ENCODE measurements at regions not wholly inside any gene's neighbourhood (a gene's known extent, or its start where the extent isn't known, plus 50 kb on each side); places are given as distances from the start of the nearest gene placed in this dataset.

DNA sequence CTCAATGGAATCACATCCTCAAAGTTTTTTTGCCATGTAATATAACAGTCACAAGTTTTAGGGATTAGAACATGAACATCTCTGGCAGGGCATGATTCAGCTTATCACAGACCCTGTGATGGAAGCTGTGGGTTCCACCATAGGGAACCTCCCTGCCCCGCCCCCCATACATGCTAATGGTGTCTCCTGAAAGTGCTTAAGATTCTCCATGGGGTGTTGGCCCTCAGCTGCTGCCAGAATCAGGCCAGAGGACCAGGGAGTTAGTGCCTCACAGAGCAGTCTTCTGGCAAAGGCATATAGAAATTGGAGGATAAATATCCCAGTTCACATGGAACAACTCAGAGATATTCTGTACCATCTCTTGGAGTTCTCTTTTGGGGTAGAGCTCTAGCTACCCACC lies 119.4 kb downstream of the RAB11FIP2 start:
- no peak for DNase-seq (ENCODE audit: low spot score)

DNA sequence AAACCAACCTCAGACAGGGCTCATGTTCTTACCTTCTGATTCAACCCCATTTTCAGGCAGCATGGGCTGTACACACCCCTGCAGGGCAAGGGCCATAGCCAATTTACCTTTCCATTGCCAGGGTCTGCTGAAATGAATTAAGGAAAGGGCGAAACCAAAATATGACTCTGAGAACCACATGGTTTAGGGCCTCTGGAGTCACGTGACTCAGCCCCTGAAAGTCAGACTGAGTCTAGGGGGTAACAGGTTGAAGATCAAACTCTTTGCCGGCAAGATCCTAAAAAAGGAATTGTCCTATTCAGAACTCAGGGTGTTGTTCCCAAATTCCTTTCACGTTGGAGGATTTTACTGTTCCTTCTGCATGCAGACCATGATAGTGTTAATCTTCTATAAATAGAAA lies 118.9 kb downstream of the RAB11FIP2 start:
- no peak for DNase-seq (ENCODE audit: low spot score)

DNA sequence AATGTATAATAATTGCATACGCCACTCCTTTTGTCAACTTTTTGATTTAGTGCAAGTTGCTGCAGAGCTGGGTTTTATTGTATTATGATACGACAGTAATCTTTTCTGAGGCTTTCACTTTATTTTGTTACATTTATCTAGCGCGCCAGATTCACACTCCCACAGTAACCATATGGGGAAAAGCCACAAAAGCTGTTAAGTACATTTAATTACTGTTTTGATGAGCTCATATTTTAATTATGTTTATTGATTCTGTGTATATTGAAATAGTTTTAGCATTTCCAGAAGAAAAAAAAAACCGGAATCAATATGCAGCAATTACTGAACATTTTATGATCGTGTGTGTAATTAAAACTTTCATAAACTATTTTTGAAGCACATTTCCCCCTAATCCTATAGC lies 118.5 kb downstream of the RAB11FIP2 start:
- no peak for DNase-seq (ENCODE audit: low spot score)

DNA sequence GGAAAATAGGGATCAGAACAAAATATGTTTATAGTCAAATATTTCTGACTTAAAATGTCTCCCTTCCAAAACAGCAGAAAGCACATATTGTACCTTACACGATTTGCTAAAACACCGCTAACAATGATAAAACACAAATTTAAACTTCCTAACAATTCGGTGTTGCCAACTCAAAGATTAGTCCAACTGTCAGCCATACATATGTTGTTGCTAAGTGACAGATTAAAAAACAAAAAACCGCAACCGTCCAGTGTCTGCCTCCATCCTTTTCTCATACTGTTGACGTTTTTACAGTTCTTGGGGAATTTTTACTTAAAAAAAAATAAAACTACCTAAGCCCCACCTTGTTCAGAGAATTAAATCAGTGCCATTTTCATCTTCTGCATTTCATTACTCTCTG lies 118.0 kb downstream of the RAB11FIP2 start:
- no peak for DNase-seq (ENCODE audit: low spot score)

DNA sequence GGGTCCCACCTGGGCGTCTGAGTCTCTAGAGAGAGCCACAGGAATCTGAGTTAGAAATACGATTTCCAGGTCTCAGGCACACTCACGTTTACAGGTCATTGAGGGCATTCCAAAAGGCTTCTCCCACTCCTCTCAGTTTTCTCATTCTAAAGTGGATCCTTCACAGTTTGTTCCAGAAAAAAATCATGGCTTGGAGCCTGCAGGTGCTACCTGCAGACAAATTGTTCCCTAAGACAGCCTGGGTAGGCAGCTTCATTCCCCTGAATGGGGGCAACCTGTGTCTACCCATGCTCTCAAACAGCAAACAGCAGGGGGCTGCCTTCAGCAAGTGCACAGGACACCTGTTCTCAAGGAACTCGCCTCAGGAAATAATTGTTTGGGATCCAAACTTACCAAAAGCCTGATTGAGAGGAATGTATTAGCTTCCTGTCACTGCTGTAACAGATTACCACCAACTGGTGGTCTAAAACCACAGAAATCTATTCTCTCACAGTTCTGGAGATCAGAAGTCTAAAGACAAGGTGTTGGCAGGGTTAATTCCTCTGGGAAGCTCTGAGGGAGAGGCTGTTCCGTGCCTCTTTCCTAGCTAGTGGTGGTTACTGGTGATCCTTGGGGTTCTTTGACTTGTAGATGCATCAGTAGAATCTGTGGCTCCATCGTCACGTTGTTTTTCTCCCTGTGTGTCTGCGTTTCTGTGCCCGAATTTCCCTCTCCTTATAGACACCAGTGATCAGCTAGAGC lies 117.2 kb downstream of the RAB11FIP2 start:
- DNase-seq (ENCODE audit: low spot score) = no peak

DNA sequence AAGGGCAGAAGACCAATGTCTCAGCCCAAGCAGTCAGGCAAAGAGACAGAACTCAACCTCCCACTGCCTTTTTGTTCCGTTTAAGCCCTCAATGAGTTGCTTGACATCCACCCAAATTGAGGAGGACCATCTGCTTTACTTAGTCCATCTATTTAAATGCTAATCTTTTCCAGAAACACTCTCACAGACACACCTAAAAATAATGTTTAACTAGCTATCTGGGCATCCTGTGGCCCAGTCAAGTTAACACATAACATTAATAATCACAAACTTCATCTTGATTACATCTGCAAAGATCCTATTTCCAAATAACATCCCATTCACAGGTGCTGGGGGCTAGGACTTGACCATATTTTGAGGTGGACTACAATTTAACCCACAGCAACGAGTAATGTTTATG lies 115.7 kb downstream of the RAB11FIP2 start:
- DNase-seq (ENCODE audit: low spot score) = no peak

DNA sequence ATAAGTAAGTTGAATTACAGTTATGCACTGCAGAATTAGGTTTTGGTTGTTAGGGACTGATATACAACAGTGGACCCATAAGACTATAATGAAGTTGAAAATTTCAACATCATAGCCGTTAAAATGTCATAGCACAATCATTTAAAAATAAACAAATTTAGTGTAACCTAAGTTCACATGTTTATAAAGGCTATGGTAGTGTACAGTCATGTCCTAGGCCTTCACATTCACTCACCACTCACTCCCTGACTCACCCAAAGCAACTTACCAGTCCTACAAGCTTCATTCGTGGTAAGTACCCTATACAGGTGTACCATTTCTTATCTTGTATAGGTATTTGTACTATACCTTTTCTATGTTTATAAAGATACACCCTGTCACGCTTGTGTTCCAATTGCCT lies 113.7 kb downstream of the RAB11FIP2 start:
- DNase-seq (ENCODE audit: low spot score) = no peak

DNA sequence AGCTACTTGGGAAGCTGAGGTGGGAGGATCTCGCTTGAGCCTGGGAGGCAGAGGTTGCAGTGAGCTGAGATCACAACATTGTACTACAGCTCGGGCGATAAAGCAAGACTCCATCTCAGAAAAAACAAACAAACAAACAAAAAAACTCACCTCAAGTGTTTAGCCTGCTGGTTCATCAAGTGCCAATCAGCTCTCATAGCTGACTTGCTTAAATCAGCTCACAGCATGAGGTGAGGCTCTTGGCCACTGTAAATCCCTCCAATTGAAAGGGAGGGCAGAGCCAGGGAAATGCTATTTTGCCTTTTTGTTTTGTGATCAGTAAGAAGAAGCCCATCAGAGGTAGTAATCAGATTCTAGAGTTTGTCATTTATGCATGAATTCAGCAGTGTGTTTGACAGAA lies 112.3 kb downstream of the RAB11FIP2 start:
- DNase-seq (ENCODE audit: low spot score) = no peak

DNA sequence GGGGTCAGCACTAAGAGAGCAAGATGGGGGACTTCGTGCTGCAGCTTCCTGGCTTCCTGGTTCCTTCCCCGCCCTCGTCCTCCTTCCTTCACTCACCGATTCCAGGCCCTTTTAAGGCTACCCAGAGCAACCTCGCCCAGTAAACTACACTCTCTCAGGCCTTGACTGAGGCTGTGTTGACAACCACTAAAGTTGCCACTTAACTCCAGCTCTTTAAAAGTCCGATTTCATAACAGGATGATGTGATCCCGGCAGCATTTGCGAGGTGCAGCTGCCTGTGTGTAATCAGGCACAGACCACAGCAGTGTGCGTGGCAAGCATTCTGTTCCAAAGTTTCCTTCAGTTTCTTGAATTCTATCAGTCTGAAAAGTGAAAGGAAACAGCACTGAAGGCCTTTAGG lies 110.6 kb downstream of the RAB11FIP2 start:
- no peak for DNase-seq (ENCODE audit: low spot score)

DNA sequence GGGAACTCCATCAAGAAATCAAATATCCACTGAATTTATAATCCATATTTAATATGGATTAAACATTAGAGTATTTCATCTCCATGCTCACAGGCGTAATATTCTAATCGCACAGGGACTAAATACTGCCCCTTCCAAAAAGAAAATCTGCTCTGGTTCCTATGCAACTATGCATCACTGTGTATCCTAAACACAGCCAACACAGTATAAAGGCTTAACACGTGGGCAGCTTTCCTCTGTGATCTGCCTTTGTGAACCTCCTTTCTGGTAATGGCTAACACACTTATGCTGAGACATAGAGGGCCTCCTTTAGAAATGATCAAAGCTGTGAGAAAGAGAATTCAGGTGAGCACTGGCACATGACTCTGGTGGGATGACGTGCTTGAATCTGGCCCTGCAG lies 110.2 kb downstream of the RAB11FIP2 start:
- DNase-seq (ENCODE audit: low spot score) = no peak

DNA sequence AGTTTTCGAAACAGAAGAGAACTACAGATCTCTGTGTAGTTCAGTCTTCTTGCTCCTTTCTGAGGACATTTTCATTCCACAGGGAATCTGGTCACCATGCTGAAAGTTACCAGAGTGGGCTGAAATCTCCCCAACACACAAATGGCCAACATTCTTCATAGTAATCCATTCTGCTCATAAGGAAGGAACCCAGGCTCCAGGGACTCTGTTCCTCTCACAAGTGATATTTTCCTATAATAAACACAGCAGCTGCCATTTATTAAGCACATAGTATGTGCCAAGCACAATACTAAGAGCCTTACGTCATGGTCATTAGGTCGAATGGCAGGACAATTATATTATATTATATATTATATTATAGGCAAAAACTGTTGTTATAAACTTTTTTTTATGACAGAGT lies 109.8 kb downstream of the RAB11FIP2 start:
- no peak for DNase-seq (ENCODE audit: low spot score)

DNA sequence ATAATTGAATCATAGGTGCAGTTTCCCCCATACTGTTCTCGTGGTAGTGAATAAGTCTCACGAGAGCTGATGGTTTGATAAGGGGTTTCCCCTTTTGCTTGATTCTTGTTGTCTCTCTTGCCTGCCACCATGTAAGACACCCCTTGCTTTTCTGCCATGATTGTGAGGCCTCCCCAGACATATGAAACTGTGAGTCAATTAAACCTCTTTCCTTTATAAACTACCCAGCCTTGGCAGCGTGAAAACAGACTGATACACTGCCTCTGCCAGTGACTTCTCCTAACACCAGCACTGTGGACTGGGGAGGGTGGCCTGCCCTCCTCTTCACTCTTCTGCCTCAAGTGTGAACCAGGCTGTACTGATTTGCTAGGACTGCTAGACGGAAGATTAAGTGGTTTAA lies 108.6 kb downstream of the RAB11FIP2 start:
- no peak for DNase-seq (ENCODE audit: low spot score)

DNA sequence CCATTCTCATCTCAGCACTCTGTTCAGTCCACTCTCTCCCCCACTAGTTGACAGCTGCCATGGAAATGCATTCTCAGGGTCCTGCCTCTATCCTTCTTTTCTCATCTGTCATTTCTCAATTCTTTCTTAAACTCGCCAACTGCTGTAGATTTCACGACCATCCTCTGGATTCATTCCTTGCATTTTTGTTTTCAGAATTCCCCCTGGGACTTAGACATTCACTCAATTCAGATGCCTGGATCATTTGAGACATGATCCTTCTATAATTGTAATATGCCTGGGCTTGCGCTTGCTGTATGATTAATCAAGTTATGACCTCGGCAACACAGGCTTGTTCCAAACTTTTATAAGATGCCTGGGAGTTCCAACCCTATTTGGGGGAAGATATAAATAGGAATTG lies 104.5 kb downstream of the RAB11FIP2 start:
- no peak for DNase-seq (ENCODE audit: low spot score)

DNA sequence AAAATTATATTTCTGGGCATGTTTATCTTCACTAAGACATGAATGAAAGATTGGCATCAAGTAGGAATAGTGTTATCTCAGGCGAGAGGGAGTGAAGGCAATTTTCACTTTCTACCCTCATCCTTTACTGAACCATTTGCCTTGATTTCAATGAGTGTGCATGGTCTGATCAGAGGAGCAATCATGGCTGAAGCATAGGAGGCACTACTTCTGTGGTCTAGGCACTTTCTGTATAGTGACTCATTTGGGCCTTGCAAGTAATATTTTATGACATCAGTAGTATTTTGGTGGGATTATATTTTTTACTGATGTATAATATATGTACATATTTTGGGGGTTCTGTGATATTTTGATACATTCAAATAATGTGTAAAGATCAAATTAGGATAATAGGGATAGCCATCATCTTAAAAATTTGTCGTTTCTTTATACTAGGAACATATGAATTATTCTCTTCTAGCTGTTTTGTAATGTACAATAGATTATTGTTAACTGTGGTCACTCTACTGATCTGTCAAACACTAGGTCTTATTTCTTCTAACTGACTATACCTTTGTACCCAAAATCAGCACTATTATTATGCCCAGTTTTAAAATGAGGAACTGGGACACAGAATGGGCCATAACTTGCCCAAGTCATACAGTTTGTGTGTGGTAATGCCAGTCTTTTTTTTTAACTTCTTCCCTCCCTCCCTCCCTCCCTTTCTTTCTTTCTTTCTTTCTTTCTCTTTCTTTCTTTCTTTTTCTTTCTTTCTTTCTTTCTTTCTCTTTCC lies 101.9 kb downstream of the RAB11FIP2 start:
- DNase-seq (ENCODE audit: low spot score) = no peak

DNA sequence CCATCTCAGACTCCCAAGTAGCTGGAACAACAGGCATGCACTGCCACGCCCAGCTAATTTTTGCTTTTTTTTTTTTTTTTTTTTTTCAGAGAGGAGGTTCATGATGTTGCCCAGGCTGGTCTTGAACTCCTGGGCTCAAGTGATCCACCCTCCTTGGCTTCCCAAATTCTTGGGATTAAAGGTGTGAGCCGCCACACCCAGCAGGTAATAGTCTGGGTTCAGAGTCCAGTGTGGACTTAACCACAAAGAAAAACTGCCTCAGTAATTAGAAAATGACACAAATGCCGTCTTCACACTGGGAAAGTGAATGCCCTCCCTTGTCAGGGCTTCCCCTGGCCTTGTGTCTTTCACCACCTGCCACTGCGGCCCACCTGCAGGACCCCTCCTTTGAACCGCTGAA lies 101.1 kb downstream of the RAB11FIP2 start:
- DNase-seq (ENCODE audit: low spot score) = no peak

DNA sequence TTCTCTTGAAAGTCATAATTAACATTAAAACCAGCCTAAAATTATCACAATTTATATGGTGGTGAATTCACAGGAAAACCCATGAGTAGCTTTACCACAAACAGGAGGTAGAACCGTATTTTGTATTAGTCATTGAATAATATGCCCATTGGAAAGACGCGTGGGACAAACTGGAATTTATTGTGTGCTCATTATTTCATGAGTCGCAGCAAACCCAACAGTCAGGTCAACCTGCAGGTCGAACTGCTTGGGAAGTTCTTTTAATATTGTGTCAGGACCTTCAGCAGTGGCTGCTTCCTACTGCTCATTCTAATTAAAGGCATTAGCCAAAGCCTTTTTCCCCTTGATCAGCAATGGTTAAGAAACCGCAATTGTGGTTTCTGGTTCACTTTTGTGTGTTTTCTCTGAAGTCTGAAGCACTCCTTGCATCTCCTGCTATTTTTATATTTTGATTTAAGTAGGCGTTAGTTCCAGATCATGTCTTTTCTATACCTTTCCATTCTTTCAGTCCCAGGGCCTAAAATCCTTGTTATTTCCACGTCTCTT lies 100.1 kb downstream of the RAB11FIP2 start:
- DNase-seq (ENCODE audit: low spot score) = no peak

DNA sequence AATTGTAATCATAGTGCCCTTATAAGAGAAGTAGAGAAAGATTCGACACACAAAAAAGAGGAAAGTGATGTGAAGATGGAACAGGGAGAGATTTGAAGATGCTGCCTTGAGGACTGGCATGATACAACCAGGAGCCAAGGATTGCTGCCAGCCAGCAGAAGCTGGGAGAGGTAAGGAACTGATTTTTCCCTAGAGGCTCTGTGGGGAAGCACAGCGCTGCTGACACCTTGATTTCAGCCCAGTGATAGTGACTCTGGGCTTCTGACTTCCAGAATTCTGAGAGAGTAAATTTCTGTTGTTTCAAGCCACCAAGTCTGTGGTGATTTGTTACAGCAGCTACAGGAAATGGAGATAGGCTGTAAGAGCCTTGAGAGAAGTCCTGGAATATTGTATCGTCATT lies 98.2 kb downstream of the RAB11FIP2 start:
- DNase-seq (ENCODE audit: low spot score) = no peak

DNA sequence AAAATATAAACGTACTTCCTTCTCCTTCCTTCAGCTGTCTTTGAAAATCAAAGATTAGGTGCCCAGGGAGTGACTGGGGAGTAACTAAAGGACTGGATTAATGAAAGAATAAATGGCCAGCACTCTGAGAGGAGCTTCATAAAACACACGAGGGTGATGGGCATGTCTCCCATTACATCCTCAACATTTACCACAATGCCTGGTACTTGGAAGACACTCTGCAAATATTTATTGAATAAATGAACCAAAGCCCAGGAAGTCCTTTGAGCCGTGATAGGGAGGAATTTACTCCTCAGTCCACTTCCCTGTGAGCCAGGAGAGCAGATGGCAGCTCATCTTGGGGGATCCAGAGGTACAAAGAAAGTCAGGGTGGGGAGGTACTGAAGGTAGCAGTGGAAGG lies 96.3 kb downstream of the RAB11FIP2 start:
- DNase-seq (ENCODE audit: low spot score) = no peak

Measured in AG08396 (cell line).